Hypothalamus (tissue), 51 donors: ENCODE measurements at regions not wholly inside any gene's neighbourhood (a gene's known extent, or its start where the extent isn't known, plus 50 kb on each side); places are given as distances from the start of the nearest gene placed in this dataset.

ENCODE experiments used
- DNase-seq, 51 donors: peaks; one replicate each; lab custom pipeline; 2025; lab: John Stamatoyannopoulos, UW

- DNase-seq = no peak
Observed at GRCh38 chr17:68182011-68182306, 65.9 kb upstream of the AMZ2 start.

GRCh38 chr17:68182940-68183551 is 64.8 kb upstream of the AMZ2 start:
- no peak for DNase-seq

GRCh38 chr17:68184141-68184571 is 63.7 kb upstream of the AMZ2 start:
- DNase-seq = no peak

- DNase-seq = no peak
Observed at GRCh38 chr17:68184816-68185436, 62.9 kb upstream of the AMZ2 start.

- no peak for DNase-seq
Observed at GRCh38 chr17:68185820-68186219, 62.0 kb upstream of the AMZ2 start.

GRCh38 chr17:68190495-68190894 is 57.3 kb upstream of the AMZ2 start:
- no peak for DNase-seq

- peak in 1 of 51 donors; percentile 4 for DNase-seq
Observed at GRCh38 chr17:68195667-68196393, 52.0 kb upstream of the AMZ2 start.

GRCh38 chr17:68196394-68197090 is 51.3 kb upstream of the AMZ2 start:
- no peak for DNase-seq

- DNase-seq = no peak
Observed at GRCh38 chr17:68197091-68197996, 50.5 kb upstream of the AMZ2 start.

- DNase-seq = no peak
Observed at GRCh38 chr17:68197997-68198930, 49.6 kb upstream of the AMZ2 start.
